GM10266 (cell line): ENCODE measurements at regions not wholly inside any gene's neighbourhood (a gene's known extent, or its start where the extent isn't known, plus 50 kb on each side); places are given as distances from the start of the nearest gene placed in this dataset.
"Not testable (repeated sequence)": the region's sequence is repeated elsewhere in the genome, so short reads cannot be mapped to it uniquely, and the experiment has no call there.

Experiments used
- DNase-seq: peaks from one replicate; pipeline ENCODE4 v3.0.0; 2012; ENCODE audit errors: extremely low spot score
- TF ChIP-seq, protein P1 (sequence below): IDR thresholded peaks from 2 replicates; pipeline ENCODE4 v1.5.1; 2012; ENCODE audit warnings: mild to moderate bottlenecking, low read depth; ENCODE audit not compliant: control insufficient read depth, insufficient read depth; ENCODE audit errors: missing control alignments

DNA sequence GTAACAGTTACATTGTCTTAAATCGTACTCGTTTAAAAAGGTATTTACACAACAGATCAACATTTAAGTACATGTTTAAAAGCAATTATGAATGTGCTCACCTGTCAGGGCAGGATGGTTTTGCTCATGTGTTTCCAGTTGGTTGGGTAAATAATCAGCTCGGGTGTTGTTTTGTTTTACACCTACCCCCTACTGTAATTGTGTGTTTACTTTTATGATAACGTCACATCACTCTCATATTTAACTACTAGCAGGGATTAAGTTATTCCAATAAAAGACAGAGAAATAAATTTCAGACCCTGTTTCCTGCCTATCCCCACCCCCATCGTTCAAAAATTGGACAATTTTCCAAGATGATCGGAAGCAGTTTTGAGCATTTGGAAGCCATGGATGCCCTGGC lies 390.2 kb downstream of the SEC14L1 start:
- DNase-seq: no peak
- TF ChIP-seq, protein P1, sequence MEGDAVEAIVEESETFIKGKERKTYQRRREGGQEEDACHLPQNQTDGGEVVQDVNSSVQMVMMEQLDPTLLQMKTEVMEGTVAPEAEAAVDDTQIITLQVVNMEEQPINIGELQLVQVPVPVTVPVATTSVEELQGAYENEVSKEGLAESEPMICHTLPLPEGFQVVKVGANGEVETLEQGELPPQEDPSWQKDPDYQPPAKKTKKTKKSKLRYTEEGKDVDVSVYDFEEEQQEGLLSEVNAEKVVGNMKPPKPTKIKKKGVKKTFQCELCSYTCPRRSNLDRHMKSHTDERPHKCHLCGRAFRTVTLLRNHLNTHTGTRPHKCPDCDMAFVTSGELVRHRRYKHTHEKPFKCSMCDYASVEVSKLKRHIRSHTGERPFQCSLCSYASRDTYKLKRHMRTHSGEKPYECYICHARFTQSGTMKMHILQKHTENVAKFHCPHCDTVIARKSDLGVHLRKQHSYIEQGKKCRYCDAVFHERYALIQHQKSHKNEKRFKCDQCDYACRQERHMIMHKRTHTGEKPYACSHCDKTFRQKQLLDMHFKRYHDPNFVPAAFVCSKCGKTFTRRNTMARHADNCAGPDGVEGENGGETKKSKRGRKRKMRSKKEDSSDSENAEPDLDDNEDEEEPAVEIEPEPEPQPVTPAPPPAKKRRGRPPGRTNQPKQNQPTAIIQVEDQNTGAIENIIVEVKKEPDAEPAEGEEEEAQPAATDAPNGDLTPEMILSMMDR: no peak

DNA sequence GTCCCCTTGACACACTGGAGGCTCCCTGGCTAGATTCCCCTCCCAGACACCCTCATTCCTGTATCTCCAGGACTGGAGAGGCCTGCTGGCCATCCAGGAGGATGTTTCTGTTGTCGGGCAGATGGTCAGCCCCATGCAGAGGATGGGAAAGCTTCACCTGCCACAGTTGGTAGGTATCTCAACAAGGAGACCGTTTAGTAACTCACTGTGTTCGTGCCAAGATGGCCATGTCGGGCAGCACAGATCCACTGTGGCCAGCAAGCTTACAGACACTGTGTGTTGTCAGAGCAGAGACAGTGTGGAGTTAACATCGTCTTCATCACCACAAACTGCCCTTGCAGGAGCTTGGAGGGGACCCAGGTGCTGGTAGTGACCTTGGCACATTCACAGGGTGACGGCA lies 390.9 kb downstream of the SEC14L1 start:
- TF ChIP-seq, protein P1: no peak
- DNase-seq: no peak

DNA sequence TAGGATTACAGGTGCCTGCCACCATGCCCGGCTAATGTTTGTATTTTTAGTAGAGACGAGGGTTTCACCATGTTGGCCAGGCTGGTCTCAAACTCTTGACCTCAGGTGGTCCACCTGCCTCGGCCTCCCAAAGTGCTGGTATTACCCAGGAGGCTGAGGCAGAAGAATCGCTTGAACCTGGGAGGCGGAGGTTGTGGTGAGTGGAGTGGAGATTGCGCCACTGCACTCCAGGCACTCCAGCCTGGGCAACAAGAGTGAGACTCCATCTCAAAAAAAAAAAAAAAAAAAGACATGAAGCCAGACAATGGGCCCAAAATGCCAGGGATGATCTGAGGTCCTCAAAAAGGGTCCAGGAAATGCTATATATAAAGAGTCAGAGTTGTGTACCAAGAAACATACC lies 392.9 kb downstream of the SEC14L1 start:
- not testable (repeated sequence) for DNase-seq

DNA sequence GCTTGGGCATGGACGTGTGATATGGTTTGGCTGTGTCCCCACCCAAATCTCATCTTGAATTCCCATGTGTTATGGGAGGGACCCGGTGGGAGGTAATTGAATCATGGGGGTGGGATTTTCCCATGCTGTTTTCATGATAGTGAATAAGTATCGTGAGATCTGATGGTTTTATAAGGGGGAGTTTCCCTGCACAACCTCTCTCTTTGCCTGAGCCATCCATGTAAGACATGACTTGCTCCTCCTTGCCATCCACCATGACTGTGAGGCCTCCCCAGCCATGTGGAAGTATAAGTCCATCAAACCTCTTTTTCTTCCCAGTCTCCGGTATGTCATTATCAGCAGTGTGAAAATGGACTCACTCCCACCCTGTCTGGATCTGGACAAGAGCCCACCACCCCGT lies 393.4 kb downstream of the SEC14L1 start:
- DNase-seq: no peak
- TF ChIP-seq, protein P1: no peak

DNA sequence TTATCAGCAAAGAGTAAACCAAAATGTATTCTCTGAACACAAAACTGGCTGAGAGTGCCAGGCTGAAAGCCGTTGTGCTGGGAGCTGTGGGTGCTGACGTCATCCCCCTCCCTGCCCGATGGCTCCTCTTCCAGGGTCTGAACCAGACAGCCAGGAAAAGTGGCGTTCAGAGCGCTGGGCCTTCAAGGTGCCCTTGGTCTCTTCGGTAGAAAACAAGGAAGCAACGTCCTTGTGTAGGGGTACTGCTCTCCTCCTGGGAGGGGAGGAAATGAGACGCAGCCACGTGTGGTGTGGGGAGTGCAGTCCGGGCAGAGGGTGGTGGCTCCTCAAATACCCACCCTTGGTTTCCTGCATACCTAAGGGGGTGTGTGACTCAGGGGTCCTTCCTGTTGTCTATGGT lies 394.7 kb downstream of the SEC14L1 start:
- DNase-seq: no peak
- TF ChIP-seq, protein P1: no peak

DNA sequence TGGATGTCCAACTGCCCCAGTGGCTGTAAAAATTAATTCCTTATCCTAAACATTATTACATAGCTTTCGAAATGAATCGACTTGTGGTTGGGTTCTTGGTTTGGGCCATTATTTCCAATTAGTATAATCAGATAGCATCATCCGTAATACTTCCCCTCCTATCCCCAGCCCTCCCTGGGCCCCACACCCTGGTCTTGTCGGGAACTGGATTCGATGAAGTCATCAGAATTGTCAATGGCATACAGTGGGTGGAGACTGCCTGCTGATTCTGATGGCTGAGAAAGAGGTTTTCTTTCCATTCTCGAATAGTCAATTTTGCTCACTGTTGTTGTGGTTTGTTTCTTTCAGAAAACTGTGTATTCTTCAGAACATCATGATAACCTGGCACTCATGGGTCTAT lies 395.1 kb downstream of the SEC14L1 start:
- TF ChIP-seq, protein P1: no peak

DNA sequence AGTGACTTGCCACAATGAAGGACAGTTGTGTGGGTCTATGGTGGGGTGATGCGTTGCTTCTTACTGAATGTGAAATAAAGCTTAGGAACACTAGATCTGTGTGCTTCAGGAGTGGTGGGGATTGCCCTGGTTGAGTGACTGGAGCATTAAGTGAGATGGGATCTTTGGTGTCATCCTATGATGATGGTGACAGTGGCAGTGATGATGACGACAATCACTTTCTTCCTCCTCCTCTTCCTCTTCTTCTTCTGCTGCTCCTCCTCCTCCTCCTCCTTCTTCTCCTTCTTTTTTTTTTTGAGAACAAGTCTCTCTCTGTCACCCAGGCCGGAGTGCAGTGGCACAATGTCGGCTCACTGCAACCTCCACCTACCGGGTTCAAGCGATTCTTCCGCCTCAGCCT lies 396.8 kb downstream of the SEC14L1 start:
- no peak for DNase-seq
- TF ChIP-seq, protein P1: no peak

More for the DNA sequence above, 395.1 kb downstream of the SEC14L1 start:
- no peak for DNase-seq

DNA sequence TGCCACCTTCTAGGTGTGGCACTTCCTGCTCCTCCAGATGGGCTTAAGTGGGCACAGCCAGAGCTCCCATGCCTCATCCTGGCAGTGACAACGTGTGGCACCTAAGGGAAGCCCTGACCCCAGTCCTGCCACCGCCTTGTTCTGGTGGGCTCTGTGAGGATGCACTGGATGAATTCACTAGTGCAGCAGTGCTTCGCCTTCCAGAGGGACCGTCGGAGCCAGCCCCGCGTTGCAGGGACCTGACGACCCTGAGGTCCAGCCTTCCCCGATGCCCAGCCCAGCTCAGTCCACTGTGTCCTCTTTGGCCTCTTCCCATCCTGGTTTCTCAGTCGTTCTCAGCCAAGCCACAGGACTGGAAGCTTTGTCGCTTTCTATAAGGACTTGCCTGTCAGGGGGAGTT lies 399.8 kb downstream of the SEC14L1 start:
- no peak for DNase-seq
- TF ChIP-seq, protein P1: no peak
